Neural cell (in vitro differentiated cells): ENCODE measurements at regions not wholly inside any gene's neighbourhood (a gene's known extent, or its start where the extent isn't known, plus 50 kb on each side); places are given as distances from the start of the nearest gene placed in this dataset.

Experiments
- EZH2 ChIP-seq: fragments of 200-600, 300-800 bp; shearing (Covaris generic), sonication (generic); IDR thresholded peaks from 2 replicates; pipeline ENCODE4 v1.6.1; 2014; ENCODE audit warnings: antibody characterized with exemption, low read length, borderline replicate concordance, mild to moderate bottlenecking; ENCODE audit not compliant: insufficient read depth, poor library complexity, severe bottlenecking
- MXI1 ChIP-seq: fragments of 450-650 bp; conservative IDR thresholded peaks from 2 replicates; pipeline ENCODE4 v1.6.1; 2014; ENCODE audit warnings: antibody characterized with exemption, mild to moderate bottlenecking; ENCODE audit not compliant: poor library complexity, severe bottlenecking
- POLR2AphosphoS5 ChIP-seq: IDR thresholded peaks from 2 replicates; pipeline ENCODE4 v1.6.1; 2012
- RAD21 ChIP-seq: fragments of 450-650 bp; conservative IDR thresholded peaks from 2 replicates; pipeline ENCODE4 v1.6.1; 2014; ENCODE audit warnings: antibody characterized with exemption, mild to moderate bottlenecking, moderate library complexity
- TF ChIP-seq, protein P1 (sequence below): fragments of 450-650 bp; IDR thresholded peaks from 2 replicates; pipeline ENCODE4 v1.5.1; 2014; ENCODE audit warnings: antibody characterized with exemption, mild to moderate bottlenecking, moderate library complexity; ENCODE audit not compliant: poor library complexity, severe bottlenecking

DNA sequence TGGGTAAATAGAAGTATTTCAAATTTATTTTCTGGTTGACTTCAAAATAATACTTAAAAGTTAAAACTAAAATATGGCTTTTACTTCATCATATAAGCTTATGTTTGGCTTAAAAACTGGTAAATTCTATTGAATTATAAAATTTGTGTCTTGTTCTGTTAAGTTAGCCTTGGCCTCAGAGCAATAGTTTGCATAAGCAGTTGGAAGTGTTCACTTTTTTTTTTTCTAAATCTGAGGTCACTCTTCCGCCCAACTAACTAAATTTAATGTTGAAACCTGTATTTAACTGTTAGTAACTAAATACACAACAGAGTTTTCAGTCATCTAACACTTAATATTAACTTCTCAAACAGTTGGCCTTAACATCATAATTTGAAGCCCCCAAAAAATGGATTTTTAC, 871.7 kb upstream of the ADAMTS5 start:
- TF ChIP-seq POLR2AphosphoS5, result no peak
- TF ChIP-seq, protein P1, sequence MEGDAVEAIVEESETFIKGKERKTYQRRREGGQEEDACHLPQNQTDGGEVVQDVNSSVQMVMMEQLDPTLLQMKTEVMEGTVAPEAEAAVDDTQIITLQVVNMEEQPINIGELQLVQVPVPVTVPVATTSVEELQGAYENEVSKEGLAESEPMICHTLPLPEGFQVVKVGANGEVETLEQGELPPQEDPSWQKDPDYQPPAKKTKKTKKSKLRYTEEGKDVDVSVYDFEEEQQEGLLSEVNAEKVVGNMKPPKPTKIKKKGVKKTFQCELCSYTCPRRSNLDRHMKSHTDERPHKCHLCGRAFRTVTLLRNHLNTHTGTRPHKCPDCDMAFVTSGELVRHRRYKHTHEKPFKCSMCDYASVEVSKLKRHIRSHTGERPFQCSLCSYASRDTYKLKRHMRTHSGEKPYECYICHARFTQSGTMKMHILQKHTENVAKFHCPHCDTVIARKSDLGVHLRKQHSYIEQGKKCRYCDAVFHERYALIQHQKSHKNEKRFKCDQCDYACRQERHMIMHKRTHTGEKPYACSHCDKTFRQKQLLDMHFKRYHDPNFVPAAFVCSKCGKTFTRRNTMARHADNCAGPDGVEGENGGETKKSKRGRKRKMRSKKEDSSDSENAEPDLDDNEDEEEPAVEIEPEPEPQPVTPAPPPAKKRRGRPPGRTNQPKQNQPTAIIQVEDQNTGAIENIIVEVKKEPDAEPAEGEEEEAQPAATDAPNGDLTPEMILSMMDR, result no peak
- no peak for TF ChIP-seq MXI1
- no peak for TF ChIP-seq RAD21
- no peak for TF ChIP-seq EZH2
